Stimulated activated CD4-positive, alpha-beta T cell treated with anti-CD3 and anti-CD28 coated beads, Interleukin-1b, Interleukin-23, amount 100 ng/mL, for 4 hours (primary cell): ENCODE measurements at regions not wholly inside any gene's neighbourhood (a gene's known extent, or its start where the extent isn't known, plus 50 kb on each side); places are given as distances from the start of the nearest gene placed in this dataset.

ENCODE experiments used
- DNase-seq, 2 donors: peaks; one replicate each; pipeline ENCODE4 v3.0.0-alpha.2; 2020; ENCODE audit warnings: low read depth in 2 of 2

DNA sequence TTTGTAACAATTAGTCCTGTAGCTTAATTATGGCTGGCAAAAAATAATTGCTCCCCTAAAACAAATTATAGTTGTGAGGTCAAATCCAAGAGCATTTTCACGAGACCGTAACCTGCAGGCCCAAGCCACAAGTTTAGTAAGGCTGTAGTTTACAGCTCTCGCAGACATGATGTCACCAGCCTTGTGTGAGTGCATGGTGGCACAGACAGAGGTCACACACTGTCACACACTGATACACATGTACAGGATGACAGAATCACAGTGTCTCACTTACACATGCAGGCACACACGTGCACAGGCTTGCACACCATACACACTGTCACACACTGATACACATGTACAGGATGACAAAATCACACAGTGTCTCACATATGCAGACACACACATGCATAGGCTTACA lies 518.8 kb downstream of the IRX1 start:
- no peak for DNase-seq

DNA sequence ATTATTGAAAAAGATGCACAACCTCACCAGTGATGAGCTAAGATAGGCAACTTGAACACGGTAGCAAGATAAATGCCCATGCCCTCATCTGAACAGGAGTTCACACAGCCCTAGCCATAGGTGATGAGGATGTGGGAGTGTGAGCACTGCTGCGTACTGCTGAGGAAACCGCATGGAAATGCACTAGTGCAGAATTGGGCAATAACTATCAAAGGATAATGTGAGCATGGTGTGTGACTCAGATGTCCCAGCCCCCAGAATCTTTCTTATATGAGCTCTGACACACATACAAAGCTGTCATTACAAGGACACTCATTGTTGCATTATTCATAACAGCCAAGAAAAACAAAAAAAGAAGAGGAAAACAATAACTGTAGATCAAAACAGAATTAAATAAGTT lies 521.2 kb downstream of the IRX1 start:
- DNase-seq, result no peak

DNA sequence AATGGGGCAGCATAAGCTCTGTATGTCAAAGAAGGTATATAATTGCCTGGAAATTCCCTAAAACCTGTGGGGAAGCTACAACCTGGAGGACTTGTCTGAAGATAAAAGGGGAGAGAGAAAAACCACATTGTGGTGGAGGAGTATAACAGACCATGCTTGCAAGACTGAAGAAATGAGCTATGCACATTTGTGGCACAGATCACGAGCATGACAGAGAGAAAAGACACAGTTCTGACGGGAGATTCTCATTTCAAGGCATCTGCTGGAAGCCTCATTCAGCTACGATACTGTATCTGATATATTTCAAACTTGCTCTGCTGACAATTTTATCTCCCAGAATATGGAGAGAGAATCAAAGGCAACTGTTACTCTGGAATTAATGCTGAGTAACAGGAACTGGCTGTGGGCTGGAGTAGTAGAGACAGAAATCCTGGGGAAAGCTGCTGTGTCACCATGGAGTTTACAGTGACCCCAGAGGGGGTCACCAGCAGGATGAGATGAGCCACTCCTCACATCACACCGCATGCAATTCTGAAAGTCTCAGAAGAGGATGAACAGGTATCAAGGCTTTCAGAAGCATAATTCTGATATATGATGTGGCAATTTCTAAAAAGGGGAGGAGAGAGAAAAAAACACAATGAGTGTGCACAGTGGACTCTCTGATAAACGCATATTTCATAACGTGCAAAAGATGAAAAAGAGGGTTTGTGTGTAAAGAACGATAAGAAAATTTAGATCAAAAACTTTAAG lies 528.8 kb downstream of the IRX1 start:
- DNase-seq, result no peak

- DNase-seq, result no peak
These were observed 533.4 kb downstream of the IRX1 start for GRCh38 chr5:4128994-4129393.

- no peak for DNase-seq
These were observed 533.9 kb downstream of the IRX1 start for GRCh38 chr5:4129523-4129922.

- no peak for DNase-seq
These were observed 535.2 kb downstream of the IRX1 start for GRCh38 chr5:4130819-4131218.

DNA sequence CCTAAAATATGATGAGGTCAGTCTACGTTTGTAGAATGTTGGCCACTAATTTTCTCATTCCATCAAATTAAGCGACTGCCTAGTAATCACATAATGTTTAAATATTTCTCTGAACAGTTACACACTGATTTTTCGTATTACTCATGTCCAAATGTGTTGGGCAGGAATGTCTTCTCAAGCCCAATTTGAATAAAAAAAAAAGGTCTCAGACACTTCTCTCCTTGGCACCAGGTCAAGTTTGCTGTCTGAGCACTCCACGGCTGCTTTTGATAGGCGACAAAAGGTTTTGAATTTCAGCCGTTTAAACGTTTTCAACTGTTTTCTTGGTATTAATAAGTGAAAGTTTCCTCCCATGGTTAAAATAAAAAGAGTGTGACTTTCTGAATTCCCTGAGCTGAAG lies 542.1 kb downstream of the IRX1 start:
- no peak for DNase-seq

DNA sequence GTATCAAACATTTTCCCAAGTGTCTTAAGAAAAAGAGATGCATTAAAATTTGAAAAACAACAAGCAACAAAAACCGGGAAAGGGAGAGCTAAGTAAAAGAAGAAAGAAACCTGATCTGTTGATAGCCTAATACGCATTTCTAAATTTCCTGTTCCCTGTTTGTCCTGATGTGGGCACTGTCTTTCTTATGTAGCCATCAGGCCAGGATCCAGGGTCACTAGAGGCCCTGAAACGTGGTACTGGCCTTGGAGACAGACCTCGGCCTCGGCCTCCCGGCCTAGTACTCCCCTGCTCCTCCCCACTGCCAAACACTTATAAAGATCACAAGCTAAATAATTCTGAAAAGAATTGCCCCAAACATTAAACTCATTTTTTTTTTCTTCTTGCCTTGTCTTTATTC lies 547.2 kb downstream of the IRX1 start:
- no peak for DNase-seq

- DNase-seq, result no peak
These were observed 548.9 kb downstream of the IRX1 start for GRCh38 chr5:4144411-4145007.

- DNase-seq, result no peak
These were observed 549.9 kb downstream of the IRX1 start for GRCh38 chr5:4145511-4145910.

DNA sequence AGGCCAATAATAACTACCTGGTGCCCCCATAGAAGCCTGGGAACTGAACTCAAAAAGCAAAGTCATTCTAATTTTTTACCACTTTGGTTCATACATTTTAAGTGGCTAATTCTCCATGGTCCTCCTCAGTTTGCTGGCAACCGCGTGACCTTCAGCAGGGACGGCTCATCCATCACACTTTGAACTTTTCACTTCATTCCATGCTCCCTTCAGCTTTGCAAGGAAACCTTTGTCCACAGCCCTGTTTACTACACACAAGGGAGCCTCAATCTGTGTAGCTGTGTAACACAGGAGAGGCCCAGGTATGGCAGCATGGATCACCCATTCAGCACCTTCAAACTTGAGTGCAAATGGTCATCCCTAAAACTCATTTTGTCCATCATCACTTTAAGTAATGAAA lies 552.4 kb downstream of the IRX1 start:
- DNase-seq, result no peak

- DNase-seq, result no peak
These were observed 554.4 kb downstream of the IRX1 start for GRCh38 chr5:4150067-4150466.

GRCh38 chr5:4156153-4156552 lies 560.5 kb downstream of the IRX1 start:
- no peak for DNase-seq

- DNase-seq, result no peak
These were observed 561.3 kb downstream of the IRX1 start for GRCh38 chr5:4156889-4157288.

DNA sequence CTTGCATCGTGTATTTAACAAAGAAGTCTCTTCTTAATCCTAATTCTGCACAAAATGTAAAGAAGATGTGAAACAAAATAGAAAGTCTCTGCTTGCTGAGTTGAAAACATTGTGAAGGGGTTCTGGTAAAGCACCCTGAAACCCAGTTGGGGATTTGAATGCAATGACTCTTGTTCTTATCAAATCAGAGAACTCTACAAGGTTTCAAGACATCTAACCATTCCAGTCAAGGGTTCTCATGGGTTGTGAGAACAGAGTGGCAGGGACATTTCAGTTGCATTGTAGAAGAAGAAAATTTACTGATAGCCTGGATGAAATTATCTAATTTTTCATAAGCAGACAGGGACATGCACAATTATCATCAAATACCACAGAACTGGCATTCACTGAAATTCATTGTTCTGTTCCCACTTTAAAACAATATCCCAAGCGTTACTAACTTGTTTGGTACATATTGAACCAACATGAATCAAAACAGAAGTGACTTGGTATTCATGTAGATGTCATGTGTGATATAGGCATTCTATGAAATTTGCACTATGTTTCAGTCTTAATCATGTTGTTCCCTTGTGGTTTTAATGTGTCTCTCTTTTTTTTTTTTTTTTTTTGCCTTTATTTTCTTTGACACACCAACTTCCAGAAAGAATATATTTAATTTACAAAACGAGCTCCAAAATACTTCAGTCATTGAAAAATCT lies 563.3 kb downstream of the IRX1 start:
- DNase-seq, result no peak

GRCh38 chr5:4159681-4160080 lies 564.0 kb downstream of the IRX1 start:
- no peak for DNase-seq

DNA sequence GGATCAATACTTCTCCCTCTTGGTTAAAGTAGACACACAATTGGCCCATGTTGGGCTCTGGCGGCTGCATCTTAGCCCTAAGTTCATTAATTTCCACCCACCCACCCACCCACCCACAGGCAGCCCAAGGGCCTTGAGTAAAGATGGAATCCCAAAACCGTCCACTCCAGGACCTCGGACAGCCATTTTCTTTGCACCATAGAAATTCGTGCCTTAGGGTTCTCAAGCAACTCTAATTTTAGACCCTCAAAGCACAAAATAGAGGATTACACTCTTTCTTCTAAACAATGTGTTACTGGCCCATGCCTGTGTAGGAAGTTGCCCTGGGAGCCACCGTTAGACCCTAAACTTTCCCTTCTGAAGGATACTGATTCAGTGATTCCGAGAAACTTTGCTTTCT lies 568.5 kb downstream of the IRX1 start:
- DNase-seq, result no peak

- no peak for DNase-seq
These were observed 585.1 kb downstream of the IRX1 start for GRCh38 chr5:4180703-4181102.

DNA sequence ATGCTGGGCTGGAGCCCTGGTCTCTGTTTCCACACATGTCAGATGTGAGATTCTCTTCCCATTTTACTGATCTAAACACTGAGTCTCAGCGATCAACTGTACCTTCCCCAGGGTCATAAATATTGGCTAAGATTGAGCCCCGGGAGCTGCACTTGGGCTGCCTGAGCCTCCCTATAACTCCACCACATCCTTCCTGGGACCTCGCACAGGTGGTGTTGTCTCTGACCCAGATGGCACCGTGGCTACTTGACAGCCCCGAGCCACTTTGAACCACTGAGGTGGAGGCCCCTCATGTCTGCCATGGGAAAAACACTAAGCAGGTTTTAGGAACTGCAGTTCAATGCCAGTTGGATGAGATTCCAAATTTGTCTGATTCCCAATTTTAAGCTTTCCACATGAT lies 586.5 kb downstream of the IRX1 start:
- DNase-seq, result no peak

GRCh38 chr5:4185127-4185526 lies 589.5 kb downstream of the IRX1 start:
- DNase-seq, result no peak

- no peak for DNase-seq
These were observed 593.1 kb downstream of the IRX1 start for GRCh38 chr5:4188704-4189103.

DNA sequence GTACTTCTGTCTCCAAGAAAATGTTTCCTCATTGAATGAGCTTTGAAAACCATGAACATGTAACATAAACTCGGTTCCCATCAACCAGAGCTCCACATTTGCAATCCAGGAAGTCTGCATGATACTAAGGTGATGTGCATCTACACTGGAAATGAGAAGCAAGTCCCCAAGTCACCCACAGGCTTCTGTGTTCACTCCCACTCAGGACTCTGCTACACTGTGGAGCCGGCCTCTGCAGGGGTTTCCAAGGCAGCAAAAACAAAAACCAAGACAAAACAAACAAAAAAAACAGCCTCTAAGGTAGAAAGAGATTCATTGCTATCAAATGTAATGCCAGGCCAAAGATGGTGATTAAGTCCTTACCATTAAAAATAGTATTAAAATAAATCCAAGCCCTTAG lies 593.7 kb downstream of the IRX1 start:
- DNase-seq, result no peak

DNA sequence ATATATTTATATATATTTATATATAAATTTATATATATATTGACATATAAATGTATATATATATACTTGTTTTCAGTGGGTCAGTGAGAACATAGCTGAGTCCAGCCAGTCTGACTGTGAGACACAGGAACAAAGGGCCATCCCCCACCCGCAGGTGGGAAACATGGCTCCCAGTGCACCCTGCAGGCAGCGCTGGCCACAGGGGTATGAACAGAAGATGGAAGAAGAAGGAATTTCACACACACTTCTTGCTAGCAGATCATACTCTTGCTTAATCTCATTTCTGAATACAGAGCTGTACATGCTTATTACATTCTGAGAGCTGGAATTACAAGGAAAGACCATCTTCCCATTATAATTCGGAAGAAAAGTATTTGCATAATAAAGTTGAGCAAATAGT lies 595.4 kb downstream of the IRX1 start:
- DNase-seq, result no peak
